Stomach (tissue), 8 donors: ENCODE measurements at regions not wholly inside any gene's neighbourhood (a gene's known extent, or its start where the extent isn't known, plus 50 kb on each side); places are given as distances from the start of the nearest gene placed in this dataset.

Experiments
- DNase-seq, 2 donors: peaks; one replicate each; pipeline versions ENCODE4 v3.0.0 to v3.0.0-alpha.2; 2013 to 2019
- H3K27ac ChIP-seq, 5 donors: fragments of 200-600 bp in 4 of 5; sonication (generic) in 4 of 5; one replicate each; pipeline ENCODE4 v1.5.1; 2013 to 2019; ENCODE audit warnings: mild to moderate bottlenecking in 1 of 5, moderate library complexity in 1 of 5
- H3K27me3 ChIP-seq, 3 donors: fragments of 200-600 bp; sonication (generic); one replicate each; pipeline ENCODE4 v1.5.1; 2017 to 2019; ENCODE audit warnings: mixed run types in 1 of 3
- H3K36me3 ChIP-seq, 4 donors: fragments of 200-600 bp; sonication (generic); 1 replicate in 3 of 4; 2 replicates in 1 of 4; pipeline ENCODE4 v1.5.1; 2016 to 2019
- H3K4me1 ChIP-seq, 4 donors: fragments of 200-600 bp; sonication (generic); one replicate each; pipeline ENCODE4 v1.5.1; 2016 to 2019
- H3K4me3 ChIP-seq, 4 donors: fragments of 200-600 bp; sonication (generic) in 3 of 4; one replicate each; pipeline ENCODE4 v1.5.1; 2016 to 2019; ENCODE audit warnings: mild to moderate bottlenecking in 1 of 4
- H3K9me3 ChIP-seq, 4 donors: fragments of 200-600 bp; sonication (generic); one replicate each; pipeline ENCODE4 v1.5.1; 2016 to 2019
- CTCF ChIP-seq, 7 experiments: fragments of 450-650 bp in 4 of 7; fragments of 200-600 bp in 3 of 7; sonication (generic) in 3 of 7; IDR thresholded peaks; one replicate each; pipeline ENCODE4 v1.5.1; 2016 to 2019; ENCODE audit warnings: antibody characterized with exemption in 7 of 7, control low read depth in 2 of 7, mild to moderate bottlenecking in 1 of 7
- EP300 ChIP-seq: sonication (generic); formaldehyde crosslinking; IDR thresholded peaks from one replicate; pipeline ENCODE4 v1.6.1; 2017; ENCODE audit warnings: antibody characterized with exemption
- POLR2A ChIP-seq, 4 donors: fragments of 450-650 bp; IDR thresholded peaks; one replicate each; pipeline ENCODE4 v1.6.1; 2016; ENCODE audit warnings: antibody characterized with exemption in 4 of 4, control low read depth in 2 of 4, mild to moderate bottlenecking in 1 of 4, moderate library complexity in 1 of 4
- POLR2AphosphoS5 ChIP-seq, 3 donors: sonication (generic); formaldehyde crosslinking; IDR thresholded peaks; one replicate each; pipeline ENCODE4 v1.6.1; 2016; ENCODE audit warnings: antibody characterized with exemption in 3 of 3
- WGBS, 5 donors: extraction: QIAGEN DNeasy Blood & Tissue Kit in 3 of 5; methylation state at CpG; one replicate each; pipeline versions ENCODE4 v1.1.5 to v1.1.7; 2013 to 2018; 5-methylcytosine and 5-hydroxymethylcytosine counted together
- intact Hi-C: fragments of 100-400 bp; cut with DNase I; formaldehyde crosslinking; loops from one replicate; pipeline ENCODE4 v1.15.1; 2023; ENCODE audit warnings: low total_unique reads
- donor health status: healthy with polysubstance abuse.
- donor health status: Bipolar disorder and iron deficiency.
- donor health status: healthy.

- no peaks in the 10 kb centered on the region for H3K4me1 ChIP-seq
- no peak overlapping the region for H3K4me3 ChIP-seq
- peaks cover 0 to 38% (median 0%) of the 10 kb centered on the region in 4 donors for H3K9me3 ChIP-seq
- intact Hi-C loops = no loop called here
- H3K27me3 ChIP-seq = no peaks in the 10 kb centered on the region
- WGBS, 5 donors = 91 to 94% (median 92%) methylated on average over 19 to 20 of the region's 20 CpGs
- DNase-seq = no peak
- no peaks in the 10 kb centered on the region for H3K36me3 ChIP-seq
- no peak overlapping the region for H3K27ac ChIP-seq
- TF ChIP-seq POLR2AphosphoS5 (IDR thresholded peaks at IDR 0.05) (no peak), EP300 (no peak), CTCF (IDR thresholded peaks at IDR 0.05) (no peak), POLR2A (IDR thresholded peaks at IDR 0.05) (no peak)
These were observed 206.2 kb downstream of the CRLF2 start for GRCh38 chrX:1006156-1006730.

- Histone ChIP-seq H3K4me3 (no peak overlapping the region), H3K36me3 (no peaks in the 10 kb centered on the region), H3K9me3 (peaks cover 0 to 30% (median 0%) of the 10 kb centered on the region in 4 donors), H3K27ac (no peak overlapping the region), H3K4me1 (no peaks in the 10 kb centered on the region), H3K27me3 (peaks cover 0 to 9% (median 0%) of the 10 kb centered on the region in 3 donors)
- intact Hi-C loops = no loop called here
- WGBS, 5 donors = 85 to 88% (median 86%) methylated on average over 23 of the region's 23 CpGs
- TF ChIP-seq POLR2A (IDR thresholded peaks at IDR 0.05) = no peak
- TF ChIP-seq CTCF (IDR thresholded peaks at IDR 0.05) = no peak
- no peak for DNase-seq
These were observed 209.8 kb downstream of the CRLF2 start for GRCh38 chrX:1002611-1003010.

- 13 to 25% (median 18%) methylated on average over 9 to 10 of the region's 10 CpGs for WGBS, 5 donors
- Histone ChIP-seq H3K9me3 (peaks cover 8 to 38% (median 13%) of the 10 kb centered on the region in 4 donors), H3K36me3 (no peaks in the 10 kb centered on the region), H3K4me1 (no peaks in the 10 kb centered on the region), H3K27me3 (peaks cover 0 to 11% (median 0%) of the 10 kb centered on the region in 3 donors), H3K4me3 (no peak overlapping the region), H3K27ac (no peak overlapping the region)
- TF ChIP-seq CTCF (IDR thresholded peaks at IDR 0.05) (no peak), POLR2AphosphoS5 (IDR thresholded peaks at IDR 0.05) (no peak), POLR2A (IDR thresholded peaks at IDR 0.05) (no peak), EP300 (no peak)
- intact Hi-C loops = no loop called here
- no peak for DNase-seq
These were observed 214.8 kb downstream of the CRLF2 start for GRCh38 chrX:997631-998137.

GRCh38 chrX:994780-995179, 217.7 kb downstream of the CRLF2 start:
- no peaks in the 10 kb centered on the region for H3K36me3 ChIP-seq
- peaks cover 0 to 11% (median 0%) of the 10 kb centered on the region in 3 donors for H3K27me3 ChIP-seq
- intact Hi-C loops = no loop called here
- no peak for DNase-seq
- no peak overlapping the region for H3K27ac ChIP-seq
- WGBS, 5 donors = 85 to 95% (median 90%) methylated on average over 2 of the region's 2 CpGs
- peaks cover 8 to 37% (median 20%) of the 10 kb centered on the region in 4 donors for H3K9me3 ChIP-seq
- no peak for TF ChIP-seq POLR2AphosphoS5 (IDR thresholded peaks at IDR 0.05)
- TF ChIP-seq CTCF (IDR thresholded peaks at IDR 0.05) = no peak
- no peak for TF ChIP-seq POLR2A (IDR thresholded peaks at IDR 0.05)
- no peak for TF ChIP-seq EP300
- H3K4me1 ChIP-seq = no peaks in the 10 kb centered on the region
- no peak overlapping the region for H3K4me3 ChIP-seq
